ENCODE measurements at regions not wholly inside any gene's neighbourhood (a gene's known extent, or its start where the extent isn't known, plus 50 kb on each side); places are given as distances from the start of the nearest gene placed in this dataset.

DNA sequence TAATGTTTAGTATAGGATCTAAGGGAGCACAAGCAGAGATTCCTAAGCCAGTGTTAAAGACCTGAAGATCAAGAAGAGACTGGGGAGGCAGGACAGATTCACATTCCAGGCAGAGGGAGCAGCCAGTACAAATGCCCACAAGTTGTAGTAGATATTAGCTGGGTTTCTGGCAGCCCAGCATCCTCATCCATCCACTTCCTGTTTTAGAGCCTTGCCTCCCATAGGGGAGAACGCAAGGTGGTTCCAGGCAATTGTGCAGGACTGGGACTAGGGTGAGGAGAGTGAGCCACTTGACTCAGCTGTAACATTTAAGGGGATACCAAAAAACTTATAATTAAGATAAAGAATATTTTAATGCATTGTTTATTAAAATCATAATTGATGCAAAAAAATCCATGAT is 71.3 kb upstream of the PSMA6 start:
- in situ Hi-C loops (cut with HindIII; ENCODE audit: low sequenced_read_pairs), result loop anchor here (10.0 kb wide), 1 partner anchor 184 kb away; the partner anchor contains the start of gene NFKBIA
- no peak for DNase-seq (ENCODE audit: low spot score)

DNA sequence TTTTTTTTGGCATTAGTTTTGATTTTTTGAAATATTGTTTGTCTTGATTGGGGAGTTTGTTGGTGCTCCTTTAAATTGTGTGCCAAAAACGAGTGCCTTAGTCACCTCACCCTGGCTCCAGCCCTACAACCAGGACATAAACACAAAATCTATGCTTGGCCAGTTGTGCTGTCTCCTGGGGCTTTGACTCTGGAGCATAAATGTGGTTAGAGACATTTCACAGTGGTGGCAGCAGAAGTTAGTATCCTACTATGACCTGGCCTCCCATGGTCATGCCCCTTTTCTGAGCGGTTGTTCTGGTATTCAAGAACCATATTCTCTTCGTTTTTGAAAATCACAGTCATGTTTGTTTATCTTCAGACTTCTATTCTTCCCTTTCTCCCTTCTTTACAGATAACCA is 70.7 kb upstream of the PSMA6 start:
- no peak for DNase-seq (ENCODE audit: low spot score)
- in situ Hi-C loops (cut with HindIII; ENCODE audit: low sequenced_read_pairs), result loop anchor here (10.0 kb wide), 1 partner anchor 183 kb away; the partner anchor contains the start of gene NFKBIA

DNA sequence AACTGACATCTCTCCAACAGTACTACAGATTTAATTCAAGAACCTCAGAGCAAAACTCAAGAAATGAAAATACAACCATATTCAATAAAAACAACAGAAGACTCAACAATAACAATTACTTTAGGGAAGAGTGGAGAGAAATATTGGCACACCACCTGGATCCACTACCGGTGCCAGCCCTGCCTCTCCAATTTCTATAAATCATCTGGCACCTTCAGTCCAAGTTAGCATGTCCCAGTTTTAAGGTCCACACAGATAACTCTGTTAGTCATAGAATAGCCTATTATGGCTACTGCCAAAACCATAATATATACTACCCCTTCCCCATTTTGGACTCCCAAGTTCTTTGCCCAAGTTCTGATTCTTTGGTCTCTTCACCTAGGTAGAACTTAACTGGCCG is 69.9 kb upstream of the PSMA6 start:
- in situ Hi-C loops (cut with HindIII; ENCODE audit: low sequenced_read_pairs), result loop anchor here (10.0 kb wide), 1 partner anchor 182 kb away; the partner anchor contains the start of gene NFKBIA
- DNase-seq (ENCODE audit: low spot score), result peak; percentile 27

DNA sequence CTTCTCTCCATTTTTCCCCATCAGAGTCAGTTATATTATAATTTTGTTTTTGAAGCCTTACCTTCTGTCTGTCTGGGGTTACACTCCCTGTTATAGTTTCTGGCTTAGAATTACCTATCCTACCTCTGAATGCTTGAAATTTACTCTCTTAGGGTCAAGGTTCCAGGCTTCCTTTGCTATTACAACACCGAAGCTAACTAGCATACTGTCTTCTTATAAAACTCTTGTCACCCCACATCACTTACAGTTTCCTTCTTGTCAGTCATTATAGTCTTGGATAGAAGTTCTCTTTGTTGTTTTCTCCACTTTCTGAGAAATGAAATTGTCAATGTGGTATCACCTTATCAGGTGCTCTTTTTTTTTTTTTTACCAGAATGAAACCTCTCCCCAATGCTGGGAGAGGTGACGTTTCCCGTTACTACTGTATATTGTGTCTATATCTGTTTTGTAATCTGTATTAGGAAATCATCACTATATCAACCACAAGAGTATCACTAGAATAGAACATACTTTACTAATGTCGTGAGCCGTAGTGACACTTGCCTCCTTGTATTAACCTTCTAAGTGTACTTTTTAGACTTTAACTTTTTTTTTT is 69.2 kb upstream of the PSMA6 start:
- DNase-seq (ENCODE audit: low spot score), result no peak
- in situ Hi-C loops (cut with HindIII; ENCODE audit: low sequenced_read_pairs), result loop anchor here (10.0 kb wide), 1 partner anchor 182 kb away; the partner anchor contains the start of gene NFKBIA

DNA sequence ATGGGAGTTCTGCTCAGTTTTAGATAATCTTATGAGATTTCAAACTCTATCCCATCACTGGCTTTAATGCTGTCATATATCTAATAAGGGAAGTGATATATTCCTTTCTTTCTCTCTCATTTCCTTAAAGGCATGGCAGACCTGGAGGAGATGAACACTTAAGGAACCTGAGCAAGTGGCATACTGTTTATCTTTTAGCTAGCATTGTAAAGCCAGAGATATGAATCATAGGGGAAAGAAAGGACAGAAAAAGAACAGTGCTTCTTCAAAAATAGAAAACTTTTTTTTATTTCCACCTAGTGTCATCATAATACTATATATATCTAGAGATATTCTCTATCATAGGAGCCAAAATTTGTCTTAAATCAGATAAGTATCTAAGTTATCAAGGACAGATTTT is 68.3 kb upstream of the PSMA6 start:
- DNase-seq (ENCODE audit: low spot score), result no peak
- in situ Hi-C loops (cut with HindIII; ENCODE audit: low sequenced_read_pairs), result loop anchor here (10.0 kb wide), 1 partner anchor 181 kb away; the partner anchor contains the start of gene NFKBIA

DNA sequence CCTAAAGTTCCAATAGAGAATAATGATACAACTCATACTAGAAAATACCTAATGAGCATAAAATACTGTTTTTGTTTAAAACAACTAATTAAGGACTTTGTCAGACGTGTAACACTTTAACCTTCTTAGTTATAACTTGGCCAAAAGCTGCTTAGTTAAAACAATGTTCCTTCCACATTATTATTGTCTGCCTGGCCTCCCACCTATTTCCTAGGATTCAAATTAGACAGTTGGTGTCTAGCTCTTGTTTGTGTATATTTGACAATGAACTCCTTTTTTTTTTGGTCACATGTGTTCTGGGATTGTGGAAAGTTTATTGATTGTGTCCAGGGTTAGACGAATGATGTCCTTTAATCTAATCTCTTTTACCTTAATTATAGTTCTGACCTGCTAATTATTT is 67.6 kb upstream of the PSMA6 start:
- in situ Hi-C loops (cut with HindIII; ENCODE audit: low sequenced_read_pairs), result loop anchor here (10.0 kb wide), 1 partner anchor 180 kb away; the partner anchor contains the start of gene NFKBIA
- DNase-seq (ENCODE audit: low spot score), result no peak

DNA sequence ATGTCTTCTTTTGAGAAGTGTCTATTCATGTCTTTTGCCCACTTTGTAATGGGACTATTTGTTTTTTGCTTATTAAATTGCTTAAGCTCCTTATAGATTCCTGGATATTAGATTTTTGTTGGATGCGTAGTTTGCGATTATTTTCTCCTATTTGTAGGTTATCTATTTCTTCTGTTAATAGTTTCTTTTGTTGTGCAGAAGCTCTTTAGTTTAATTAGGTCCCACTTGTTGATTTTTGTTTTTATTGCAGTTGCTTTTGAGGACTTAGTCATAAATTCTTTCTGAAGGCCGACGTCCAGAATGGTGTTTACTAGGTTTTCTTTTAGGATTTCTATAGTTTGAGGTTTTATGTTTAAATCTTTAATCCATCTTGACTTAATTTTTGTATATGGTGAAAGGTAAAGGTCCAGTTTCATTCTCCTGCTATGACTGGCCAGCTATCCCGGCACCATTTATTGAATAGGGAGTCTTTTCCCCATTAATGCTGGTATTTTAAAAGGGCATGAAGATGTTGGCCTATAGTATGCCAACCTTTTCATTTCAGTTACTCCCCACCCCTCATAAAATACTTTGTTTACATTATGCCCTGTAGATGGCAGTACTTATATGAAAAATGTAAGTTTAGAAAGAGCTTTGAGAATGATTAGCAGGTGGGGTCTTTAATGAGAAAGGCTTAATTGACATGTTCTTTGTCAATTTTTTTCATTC is 62.9 kb upstream of the PSMA6 start:
- DNase-seq (ENCODE audit: low spot score), result no peak
- in situ Hi-C loops (cut with HindIII; ENCODE audit: low sequenced_read_pairs), result loop anchor here (10.0 kb wide), 1 partner anchor 176 kb away; the partner anchor contains the start of gene NFKBIA

DNA sequence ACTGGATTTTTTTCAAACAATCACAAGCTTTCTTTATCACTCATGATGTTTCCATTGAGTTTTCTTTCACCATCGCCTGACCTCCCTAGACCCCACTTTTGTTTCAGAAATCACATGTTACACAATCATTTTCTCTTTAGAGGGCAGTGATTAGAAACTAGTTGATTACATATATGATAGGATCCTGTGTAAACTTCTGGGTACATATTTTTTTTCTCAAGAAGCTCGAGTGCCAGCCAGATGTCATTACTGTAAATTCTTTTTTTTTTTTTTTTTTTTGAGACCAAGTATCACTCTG is 62.4 kb upstream of the PSMA6 start:
- no peak for DNase-seq (ENCODE audit: low spot score)
- in situ Hi-C loops (cut with HindIII; ENCODE audit: low sequenced_read_pairs), result loop anchor here (10.0 kb wide), 1 partner anchor 175 kb away; the partner anchor contains the start of gene NFKBIA

DNA sequence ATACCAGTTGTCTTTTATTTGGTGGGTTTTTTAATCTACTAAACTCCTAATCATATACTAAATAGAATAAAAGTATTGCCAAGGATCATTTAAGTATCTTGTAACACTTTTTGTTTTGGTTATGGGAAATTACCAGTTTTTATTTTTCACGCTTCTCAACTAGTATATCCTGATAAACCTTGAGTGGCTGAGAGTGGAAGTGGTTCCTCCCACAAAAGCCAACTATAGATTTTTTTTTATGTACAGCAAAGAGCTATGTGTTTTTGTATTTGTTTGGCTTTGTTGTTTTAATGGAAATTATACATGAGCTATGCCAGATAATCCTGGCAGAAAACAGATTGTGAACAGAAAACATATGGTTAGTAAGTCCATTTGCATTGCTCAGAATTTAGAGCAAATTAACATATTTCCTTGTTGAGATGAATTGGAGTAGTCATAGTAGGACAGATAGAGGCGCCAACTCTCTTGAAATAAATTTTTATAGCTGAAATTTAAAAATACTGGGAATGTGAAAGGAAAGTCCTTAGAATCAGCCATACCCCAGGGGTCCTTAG is 60.9 kb upstream of the PSMA6 start:
- in situ Hi-C loops (cut with HindIII; ENCODE audit: low sequenced_read_pairs), result no loop called here
- peak; percentile 34 for DNase-seq (ENCODE audit: low spot score)

DNA sequence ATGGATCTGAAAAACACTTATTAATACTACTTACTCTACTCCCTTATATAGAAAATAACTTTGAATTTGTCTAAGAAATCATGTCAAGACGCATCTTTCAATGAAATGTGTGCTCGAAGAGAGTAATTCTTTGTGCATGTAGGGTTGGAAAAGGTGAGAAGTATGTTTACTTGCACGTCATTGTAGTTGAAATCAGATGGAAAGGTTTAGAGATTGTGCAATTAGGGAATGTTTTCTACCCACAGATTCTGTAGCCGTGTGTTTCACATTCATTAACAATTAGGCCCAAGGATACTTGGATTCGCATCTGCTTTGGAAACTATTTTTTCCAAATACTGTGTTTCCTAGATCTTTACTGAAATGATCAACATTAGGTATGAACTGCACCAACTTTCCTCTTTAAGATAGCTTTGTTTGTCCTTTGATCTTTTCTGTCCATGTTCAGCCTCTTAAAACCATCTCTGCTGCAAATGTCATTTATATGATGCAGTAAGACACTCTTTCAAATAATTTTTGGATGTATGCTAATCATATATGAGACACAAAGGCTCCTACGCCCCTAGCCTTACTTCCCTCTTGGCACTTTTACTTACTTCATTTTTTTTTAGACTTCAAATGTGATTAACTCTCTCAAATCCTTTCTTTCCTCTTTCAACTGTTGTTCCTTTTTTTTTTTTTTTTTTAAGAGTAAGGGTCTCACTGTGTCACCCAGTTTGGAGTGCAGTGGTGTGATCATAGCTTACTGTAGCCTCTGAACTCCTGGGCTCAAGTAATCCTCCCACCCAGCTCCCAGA is 58.0 kb upstream of the PSMA6 start:
- in situ Hi-C loops (cut with HindIII; ENCODE audit: low sequenced_read_pairs), result no loop called here
- DNase-seq (ENCODE audit: low spot score), result no peak

DNA sequence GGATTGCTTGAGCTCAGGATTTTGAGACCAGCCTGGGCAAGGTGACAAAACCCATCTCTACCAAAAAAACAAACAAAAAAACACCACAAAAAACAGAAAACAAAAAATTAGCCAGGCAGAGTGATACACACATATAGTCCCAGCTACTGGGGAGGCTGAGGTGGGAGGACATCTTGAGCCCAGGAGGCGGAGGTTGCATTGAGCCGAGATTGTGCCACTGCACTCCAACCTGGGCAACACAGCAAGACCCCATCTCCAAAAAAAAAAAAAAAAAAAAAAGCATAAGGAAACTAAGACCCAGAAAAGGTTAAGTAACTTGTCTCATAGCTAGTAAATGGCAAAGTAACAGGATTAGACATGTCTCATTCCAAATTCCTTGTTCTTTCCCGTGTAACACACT is 56.3 kb upstream of the PSMA6 start:
- in situ Hi-C loops (cut with HindIII; ENCODE audit: low sequenced_read_pairs), result no loop called here
- DNase-seq (ENCODE audit: low spot score), result no peak

DNA sequence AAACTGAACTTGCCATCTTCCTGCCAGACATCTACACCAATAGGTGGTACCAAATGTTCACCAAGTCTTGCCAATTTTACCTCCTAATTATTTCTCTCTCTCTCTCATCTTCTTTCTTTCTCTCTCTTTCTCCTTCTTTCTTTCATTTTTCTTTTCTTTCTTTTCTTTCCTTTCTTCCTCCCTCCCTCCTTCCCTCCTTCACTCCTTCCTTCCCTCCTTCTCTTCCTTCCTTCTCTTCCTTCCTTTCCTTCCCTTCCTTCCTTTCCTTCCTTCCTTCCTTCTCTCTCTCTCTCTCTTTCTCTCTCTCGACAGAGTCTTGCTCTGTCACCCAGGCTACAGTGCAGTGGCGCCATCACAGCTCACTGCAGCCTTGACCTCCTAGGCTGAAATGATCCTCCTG is 55.4 kb upstream of the PSMA6 start:
- no peak for DNase-seq (ENCODE audit: low spot score)
- in situ Hi-C loops (cut with HindIII; ENCODE audit: low sequenced_read_pairs), result no loop called here

DNA sequence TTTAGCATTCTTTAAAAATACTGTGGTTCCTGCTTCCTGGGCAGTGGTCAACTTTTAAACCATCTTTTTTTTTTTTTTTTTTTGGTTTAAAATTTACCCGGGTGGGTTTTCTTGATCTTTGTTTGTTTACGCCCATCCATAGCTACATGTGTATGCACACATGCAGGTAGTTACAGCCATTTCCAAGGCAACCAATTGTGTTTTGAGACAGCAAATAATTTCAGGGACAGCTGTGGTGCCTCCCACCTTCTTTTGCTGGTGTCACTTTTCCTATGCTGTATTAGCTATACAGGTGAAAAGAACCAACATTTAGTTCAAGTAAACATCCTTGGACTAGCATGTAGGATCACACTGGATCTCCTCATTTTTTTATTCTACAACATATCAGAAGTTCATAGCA is 52.0 kb upstream of the PSMA6 start:
- DNase-seq (ENCODE audit: low spot score), result no peak
- in situ Hi-C loops (cut with HindIII; ENCODE audit: low sequenced_read_pairs), result no loop called here
